Amygdala (tissue), 56 donors: ENCODE measurements at regions not wholly inside any gene's neighbourhood (a gene's known extent, or its start where the extent isn't known, plus 50 kb on each side); places are given as distances from the start of the nearest gene placed in this dataset.

Experiments used
- DNase-seq, 56 donors: peaks; one replicate each; lab custom pipeline; 2025; lab: John Stamatoyannopoulos, UW

GRCh38 chr7:32273297-32273696 lies 203.1 kb upstream of the PDE1C start:
- no peak for DNase-seq

GRCh38 chr7:32266932-32267475 lies 196.8 kb upstream of the PDE1C start:
- no peak for DNase-seq

- DNase-seq, result no peak
Observed at GRCh38 chr7:32264702-32265284, 194.6 kb upstream of the PDE1C start.

GRCh38 chr7:32263611-32264010 lies 193.4 kb upstream of the PDE1C start:
- no peak for DNase-seq

- DNase-seq, result no peak
Observed at GRCh38 chr7:32262315-32262714, 192.1 kb upstream of the PDE1C start.

- no peak for DNase-seq
Observed at GRCh38 chr7:32259931-32260596, 189.9 kb upstream of the PDE1C start.

GRCh38 chr7:32258265-32258664 lies 188.1 kb upstream of the PDE1C start:
- DNase-seq, result no peak

GRCh38 chr7:32257621-32258020 lies 187.4 kb upstream of the PDE1C start:
- DNase-seq, result no peak

GRCh38 chr7:32256811-32257210 lies 186.6 kb upstream of the PDE1C start:
- no peak for DNase-seq

- DNase-seq, result no peak
Observed at GRCh38 chr7:32256376-32256775, 186.2 kb upstream of the PDE1C start.

- DNase-seq, result no peak
Observed at GRCh38 chr7:32255036-32255435, 184.8 kb upstream of the PDE1C start.

- DNase-seq, result no peak
Observed at GRCh38 chr7:32253299-32253698, 183.1 kb upstream of the PDE1C start.

- no peak for DNase-seq
Observed at GRCh38 chr7:32251659-32252058, 181.5 kb upstream of the PDE1C start.

GRCh38 chr7:32250471-32251260 lies 180.5 kb upstream of the PDE1C start:
- peak in 2 of 56 donors; percentile 2 to 6 for DNase-seq

GRCh38 chr7:32250003-32250402 lies 179.8 kb upstream of the PDE1C start:
- no peak for DNase-seq

- DNase-seq, result no peak
Observed at GRCh38 chr7:32248522-32248921, 178.3 kb upstream of the PDE1C start.

GRCh38 chr7:32244806-32245345 lies 174.7 kb upstream of the PDE1C start:
- no peak for DNase-seq

GRCh38 chr7:32243687-32244290 lies 173.6 kb upstream of the PDE1C start:
- DNase-seq, result no peak

- DNase-seq, result no peak
Observed at GRCh38 chr7:32242436-32242835, 172.2 kb upstream of the PDE1C start.

- DNase-seq, result no peak
Observed at GRCh38 chr7:32241636-32242035, 171.4 kb upstream of the PDE1C start.

GRCh38 chr7:32239764-32240163 lies 169.6 kb upstream of the PDE1C start:
- DNase-seq, result no peak
